Skeletal muscle cell (primary cell): ENCODE measurements at regions not wholly inside any gene's neighbourhood (a gene's known extent, or its start where the extent isn't known, plus 50 kb on each side); places are given as distances from the start of the nearest gene placed in this dataset.
"Not testable (repeated sequence)": the region's sequence is repeated elsewhere in the genome, so short reads cannot be mapped to it uniquely, and the experiment has no call there.

Experiments
- DNase-seq: peaks from one replicate; pipeline ENCODE4 v3.0.0-alpha.2; 2010; ENCODE audit warnings: low read depth
- H3K4me3 ChIP-seq: 2 replicates; pipeline ENCODE4 v1.5.1; 2011; ENCODE audit warnings: low read depth, mild to moderate bottlenecking, control low read depth, low read length, moderate library complexity

- H3K4me3 ChIP-seq, DNase-seq: not testable (repeated sequence)
Observed at GRCh38 chr1:120995025-120995424, 105.5 kb downstream of the PPIAL4A start.

GRCh38 chr1:121001090-121001726 is 111.6 kb downstream of the PPIAL4A start:
- DNase-seq, H3K4me3 ChIP-seq: not testable (repeated sequence)

GRCh38 chr1:121003230-121003629 is 113.7 kb downstream of the PPIAL4A start:
- DNase-seq: not testable (repeated sequence)

GRCh38 chr1:121006826-121007225 is 117.3 kb downstream of the PPIAL4A start:
- not testable (repeated sequence) for DNase-seq, H3K4me3 ChIP-seq

More at GRCh38 chr1:121003230-121003629, 113.7 kb downstream of the PPIAL4A start:
- H3K4me3 ChIP-seq: not testable (repeated sequence)

GRCh38 chr1:121007755-121008154 is 118.2 kb downstream of the PPIAL4A start:
- H3K4me3 ChIP-seq, DNase-seq: not testable (repeated sequence)

GRCh38 chr1:121008512-121009215 is 119.1 kb downstream of the PPIAL4A start:
- not testable (repeated sequence) for H3K4me3 ChIP-seq

GRCh38 chr1:121009216-121010057 is 119.9 kb downstream of the PPIAL4A start:
- H3K4me3 ChIP-seq: peak overlapping the region; percentile 5
- DNase-seq: not testable (repeated sequence)

More at GRCh38 chr1:121008512-121009215, 119.1 kb downstream of the PPIAL4A start:
- DNase-seq: not testable (repeated sequence)

GRCh38 chr1:121010141-121010540 is 120.6 kb downstream of the PPIAL4A start:
- DNase-seq, H3K4me3 ChIP-seq: not testable (repeated sequence)

- H3K4me3 ChIP-seq, DNase-seq: not testable (repeated sequence)
Observed at GRCh38 chr1:121013181-121013580, 123.6 kb downstream of the PPIAL4A start.

- H3K4me3 ChIP-seq: not testable (repeated sequence)
- DNase-seq: peak; percentile 23
Observed at GRCh38 chr1:121016182-121017028, 126.8 kb downstream of the PPIAL4A start.

GRCh38 chr1:121019715-121020349 is 130.3 kb downstream of the PPIAL4A start:
- not testable (repeated sequence) for DNase-seq, H3K4me3 ChIP-seq

- DNase-seq: peak; percentile 7
Observed at GRCh38 chr1:121020350-121021236, 131.0 kb downstream of the PPIAL4A start.

GRCh38 chr1:121021716-121022115 is 132.1 kb downstream of the PPIAL4A start:
- not testable (repeated sequence) for H3K4me3 ChIP-seq, DNase-seq

More at GRCh38 chr1:121020350-121021236, 131.0 kb downstream of the PPIAL4A start:
- peak overlapping the region; percentile 33 for H3K4me3 ChIP-seq

GRCh38 chr1:121032878-121033494 is 143.4 kb downstream of the PPIAL4A start:
- not testable (repeated sequence) for H3K4me3 ChIP-seq, DNase-seq

GRCh38 chr1:121036792-121037191 is 147.2 kb downstream of the PPIAL4A start:
- H3K4me3 ChIP-seq: not testable (repeated sequence)

GRCh38 chr1:121040974-121041373 is 143.2 kb downstream of the FAM72B start:
- DNase-seq, H3K4me3 ChIP-seq: not testable (repeated sequence)

More at GRCh38 chr1:121036792-121037191, 147.2 kb downstream of the PPIAL4A start:
- not testable (repeated sequence) for DNase-seq

GRCh38 chr1:121041497-121041896 is 142.6 kb downstream of the FAM72B start:
- DNase-seq, H3K4me3 ChIP-seq: not testable (repeated sequence)
